Mesenchymal stem cell (in vitro differentiated cells and primary cell): ENCODE measurements at regions not wholly inside any gene's neighbourhood (a gene's known extent, or its start where the extent isn't known, plus 50 kb on each side); places are given as distances from the start of the nearest gene placed in this dataset.

Source experiments
- DNase-seq: peaks from one replicate; pipeline ENCODE4 v3.0.0-alpha.2; 2013
- H2AFZ ChIP-seq: one replicate; pipeline ENCODE4 v1.6.1; 2013; ENCODE audit warnings: low read depth, mild to moderate bottlenecking, control low read depth, inconsistent platforms, low read length, moderate library complexity
- H2AK5ac ChIP-seq: 2 replicates; pipeline ENCODE4 v1.6.1; 2013; ENCODE audit warnings: low read length, moderate library complexity, mild to moderate bottlenecking, inconsistent platforms; ENCODE audit not compliant: severe bottlenecking
- H2BK120ac ChIP-seq: one replicate; pipeline ENCODE4 v1.6.1; 2013; ENCODE audit warnings: low read depth, mild to moderate bottlenecking, inconsistent platforms, low read length, moderate library complexity
- H2BK12ac ChIP-seq, 2 experiments: one replicate each; pipeline ENCODE4 v1.6.1; 2013; ENCODE audit warnings: inconsistent platforms in 2 of 2, low read length in 2 of 2, mild to moderate bottlenecking in 2 of 2, moderate library complexity in 2 of 2, control low read depth in 1 of 2
- H2BK15ac ChIP-seq: one replicate; pipeline ENCODE4 v1.6.1; 2013; ENCODE audit warnings: mild to moderate bottlenecking, low read depth, inconsistent platforms; ENCODE audit not compliant: poor library complexity, severe bottlenecking
- H2BK5ac ChIP-seq: 2 replicates; pipeline ENCODE4 v1.6.1; 2013; ENCODE audit warnings: low read depth, mild to moderate bottlenecking, low read length, control low read depth, inconsistent platforms; ENCODE audit not compliant: poor library complexity, severe bottlenecking
- H3K14ac ChIP-seq, 2 experiments: one replicate each; pipeline ENCODE4 v1.6.1; 2013; ENCODE audit warnings: inconsistent platforms in 2 of 2, low read length in 2 of 2, control low read depth in 1 of 2, mild to moderate bottlenecking in 1 of 2, moderate library complexity in 1 of 2
- H3K18ac ChIP-seq, 2 experiments: one replicate each; pipeline ENCODE4 v1.6.1; 2013; ENCODE audit warnings: inconsistent platforms in 2 of 2, low read length in 2 of 2, control low read depth in 1 of 2, low read depth in 1 of 2, mild to moderate bottlenecking in 1 of 2
- H3K23ac ChIP-seq, 2 experiments: one replicate each; pipeline ENCODE4 v1.6.1; 2013; ENCODE audit warnings: inconsistent platforms in 2 of 2, low read length in 2 of 2, mild to moderate bottlenecking in 2 of 2, moderate library complexity in 2 of 2, control low read depth in 1 of 2
- H3K27ac ChIP-seq: 2 replicates; pipeline ENCODE4 v1.5.1; 2013; ENCODE audit warnings: mild to moderate bottlenecking, moderate library complexity, low read length, control low read depth, inconsistent platforms; ENCODE audit not compliant: poor library complexity, severe bottlenecking
- H3K27me3 ChIP-seq, 2 experiments: 2 replicates each; pipeline versions ENCODE4 v1.6.1 to v1.7.0; 2013; ENCODE audit warnings: low read length in 2 of 2, mild to moderate bottlenecking in 2 of 2, moderate library complexity in 2 of 2, control low read depth in 1 of 2, inconsistent platforms in 1 of 2; ENCODE audit not compliant: control insufficient read depth in 1 of 2, insufficient read depth in 1 of 2
- H3K36me3 ChIP-seq, 2 experiments: 2 replicates each; pipeline versions ENCODE4 v1.6.1 to v1.7.0; 2013; ENCODE audit warnings: low read length in 2 of 2, control low read depth in 1 of 2, inconsistent platforms in 1 of 2, low read depth in 1 of 2, mild to moderate bottlenecking in 1 of 2; ENCODE audit not compliant: insufficient read depth in 2 of 2, control insufficient read depth in 1 of 2
- H3K4ac ChIP-seq, 2 experiments: one replicate each; pipeline ENCODE4 v1.6.1; 2013; ENCODE audit warnings: inconsistent platforms in 2 of 2, low read length in 2 of 2, mild to moderate bottlenecking in 2 of 2, moderate library complexity in 2 of 2, control low read depth in 1 of 2, low read depth in 1 of 2
- H3K4me1 ChIP-seq: 2 replicates; pipeline ENCODE4 v1.6.1; 2013; ENCODE audit warnings: low read depth, low read length, control low read depth; ENCODE audit not compliant: control insufficient read depth, insufficient read depth
- H3K4me2 ChIP-seq: 2 replicates; pipeline ENCODE4 v1.6.1; 2013; ENCODE audit warnings: low read length, mild to moderate bottlenecking, inconsistent platforms; ENCODE audit not compliant: poor library complexity, severe bottlenecking
- H3K4me3 ChIP-seq, 2 experiments: 2 replicates each; pipeline versions ENCODE4 v1.5.1 to v1.7.0; 2013; ENCODE audit warnings: low read length in 2 of 2, mild to moderate bottlenecking in 2 of 2, control low read depth in 1 of 2, low read depth in 1 of 2; ENCODE audit not compliant: insufficient read depth in 1 of 2
- H3K79me1 ChIP-seq: replicated peaks from 2 replicates; pipeline ENCODE4 v1.6.1; 2013; ENCODE audit warnings: mild to moderate bottlenecking, control low read depth, low read length, inconsistent platforms; ENCODE audit not compliant: poor library complexity, severe bottlenecking
- H3K9ac ChIP-seq: 2 replicates; pipeline ENCODE4 v1.7.0; 2013; ENCODE audit warnings: mild to moderate bottlenecking, low read length, moderate library complexity
- H3K9me3 ChIP-seq: 2 replicates; pipeline ENCODE4 v1.7.0; 2013; ENCODE audit warnings: mild to moderate bottlenecking, low read length; ENCODE audit not compliant: control insufficient read depth
- H4K8ac ChIP-seq: one replicate; pipeline ENCODE4 v1.6.1; 2013; ENCODE audit warnings: inconsistent platforms, mild to moderate bottlenecking, low read length, moderate library complexity
- H4K91ac ChIP-seq: one replicate; pipeline ENCODE4 v1.6.1; 2013; ENCODE audit warnings: mild to moderate bottlenecking, low read length, inconsistent platforms
- WGBS: methylation state at CpG from one replicate; pipeline ENCODE4 v1.1.7; 2013; ENCODE audit warnings: mixed read lengths; 5-methylcytosine and 5-hydroxymethylcytosine counted together

DNA sequence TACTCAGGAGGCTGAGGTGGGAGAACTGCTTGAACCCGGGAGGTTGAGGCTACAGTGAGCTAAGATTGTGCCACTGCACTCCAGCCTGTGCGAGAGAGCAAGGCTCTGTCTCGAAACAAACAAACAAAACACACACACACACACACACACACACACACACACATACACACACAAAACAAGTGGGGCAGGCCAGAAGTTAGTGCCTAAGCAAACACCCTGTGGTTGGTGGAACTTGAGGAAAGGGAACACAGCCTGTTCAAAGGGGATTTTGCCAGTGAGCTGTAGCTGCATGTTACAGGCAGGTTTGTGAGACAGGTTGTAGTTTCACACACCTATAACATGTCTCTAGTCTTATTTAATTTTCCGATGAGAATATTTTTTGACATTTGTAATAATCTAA is 175.3 kb upstream of the CLEC14A start:
- no peak overlapping the region for H4K8ac ChIP-seq
- no peak overlapping the region for H2BK15ac ChIP-seq
- no peak for DNase-seq
- H3K4me3 ChIP-seq, result no peak overlapping the region
- no peak overlapping the region for H3K14ac ChIP-seq
- H3K4ac ChIP-seq, result no peak overlapping the region
- no peak overlapping the region for H3K23ac ChIP-seq
- no peak overlapping the region for H2BK12ac ChIP-seq
- H3K79me1 ChIP-seq, result no peaks in the 10 kb centered on the region
- no peak overlapping the region for H3K4me2 ChIP-seq
- H3K18ac ChIP-seq, result no peak overlapping the region
- H2AK5ac ChIP-seq, result no peak overlapping the region
- H2BK5ac ChIP-seq, result no peak overlapping the region
- H3K9me3 ChIP-seq, result no peaks in the 10 kb centered on the region
- no peaks in the 10 kb centered on the region for H3K27me3 ChIP-seq
- no peak overlapping the region for H2AFZ ChIP-seq
- no peaks in the 10 kb centered on the region for H3K36me3 ChIP-seq
- H3K9ac ChIP-seq, result no peak overlapping the region
- WGBS, result 100% methylated on average over 1 of the region's 4 CpGs
- H3K4me1 ChIP-seq, result no peaks in the 10 kb centered on the region
- H4K91ac ChIP-seq, result no peak overlapping the region
- H3K27ac ChIP-seq, result no peak overlapping the region
- H2BK120ac ChIP-seq, result no peak overlapping the region

- Histone ChIP-seq H3K4me1 (no peaks in the 10 kb centered on the region), H3K79me1 (no peaks in the 10 kb centered on the region), H3K4me3 (no peak overlapping the region), H3K23ac (no peak overlapping the region), H3K14ac (no peak overlapping the region), H2BK5ac (no peak overlapping the region), H2BK15ac (no peak overlapping the region), H3K9ac (no peak overlapping the region), H3K18ac (no peak overlapping the region), H3K27ac (no peak overlapping the region), H4K91ac (no peak overlapping the region), H2BK12ac (no peak overlapping the region), H2AFZ (no peak overlapping the region), H4K8ac (no peak overlapping the region), H3K36me3 (no peaks in the 10 kb centered on the region), H2AK5ac (no peak overlapping the region), H3K27me3 (no peaks in the 10 kb centered on the region), H2BK120ac (no peak overlapping the region), H3K4ac (no peak overlapping the region), H3K4me2 (no peak overlapping the region), H3K9me3 (no peaks in the 10 kb centered on the region)
- DNase-seq, result no peak
- WGBS, result 98% methylated on average over 2 of the region's 2 CpGs
These were observed 174.6 kb upstream of the CLEC14A start for GRCh38 chr14:38430522-38430921.

- Histone ChIP-seq H2BK15ac (no peak overlapping the region), H3K4me2 (no peak overlapping the region)
These were observed 169.6 kb upstream of the CLEC14A start for GRCh38 chr14:38425324-38425976.

GRCh38 chr14:38420048-38420447 is 164.2 kb upstream of the CLEC14A start:
- Histone ChIP-seq H2BK120ac (no peak overlapping the region), H2BK15ac (no peak overlapping the region), H3K4me1 (no peaks in the 10 kb centered on the region), H3K27me3 (no peaks in the 10 kb centered on the region), H3K4ac (no peak overlapping the region), H2AFZ (no peak overlapping the region), H3K18ac (no peak overlapping the region), H3K4me2 (no peak overlapping the region), H2BK5ac (no peak overlapping the region), H3K14ac (no peak overlapping the region), H2BK12ac (no peak overlapping the region), H3K27ac (no peak overlapping the region), H2AK5ac (no peak overlapping the region), H3K4me3 (no peak overlapping the region), H4K91ac (no peak overlapping the region), H3K79me1 (no peaks in the 10 kb centered on the region), H4K8ac (no peak overlapping the region), H3K36me3 (no peaks in the 10 kb centered on the region), H3K9me3 (peaks cover 19% of the 10 kb centered on the region), H3K23ac (no peak overlapping the region), H3K9ac (no peak overlapping the region)
- DNase-seq, result no peak

More at GRCh38 chr14:38425324-38425976, 169.6 kb upstream of the CLEC14A start:
- no peak overlapping the region for H4K91ac ChIP-seq
- no peaks in the 10 kb centered on the region for H3K4me1 ChIP-seq
- no peak overlapping the region for H3K4me3 ChIP-seq
- no peak overlapping the region for H3K4ac ChIP-seq
- no peak overlapping the region for H4K8ac ChIP-seq
- no peak overlapping the region for H3K27ac ChIP-seq
- peak overlapping the region in 1 of 2 experiments; percentile 18 for H3K18ac ChIP-seq
- H2BK120ac ChIP-seq, result no peak overlapping the region
- no peak overlapping the region for H2AK5ac ChIP-seq
- no peak overlapping the region for H3K9ac ChIP-seq
- H2BK12ac ChIP-seq, result no peak overlapping the region
- no peak overlapping the region for H3K14ac ChIP-seq
- H3K36me3 ChIP-seq, result no peaks in the 10 kb centered on the region
- H2BK5ac ChIP-seq, result no peak overlapping the region
- no peaks in the 10 kb centered on the region for H3K27me3 ChIP-seq
- 96% methylated on average over 4 of the region's 5 CpGs for WGBS
- H3K79me1 ChIP-seq, result no peaks in the 10 kb centered on the region
- no peak overlapping the region for H3K23ac ChIP-seq
- no peak overlapping the region for H2AFZ ChIP-seq
- H3K9me3 ChIP-seq, result peaks cover 22% of the 10 kb centered on the region
- DNase-seq, result no peak
